Esophagus muscularis mucosa (tissue), 4 donors: ENCODE measurements at regions not wholly inside any gene's neighbourhood (a gene's known extent, or its start where the extent isn't known, plus 50 kb on each side); places are given as distances from the start of the nearest gene placed in this dataset.

Source experiments
- CTCF ChIP-seq, 3 experiments: fragments of 200-600 bp in 2 of 3; fragments of 450-650 bp in 1 of 3; sonication (generic) in 2 of 3; IDR thresholded peaks; one replicate each; pipeline ENCODE4 v1.5.1; 2017 to 2019; ENCODE audit warnings: antibody characterized with exemption in 3 of 3, mild to moderate bottlenecking in 2 of 3, moderate library complexity in 1 of 3
- EP300 ChIP-seq: sonication (generic); formaldehyde crosslinking; IDR thresholded peaks from one replicate; pipeline ENCODE4 v1.6.1; 2017; ENCODE audit warnings: antibody characterized with exemption
- POLR2A ChIP-seq: fragments of 450-650 bp; IDR thresholded peaks from one replicate; pipeline ENCODE4 v1.6.1; 2017; ENCODE audit warnings: antibody characterized with exemption, moderate library complexity, mild to moderate bottlenecking, low read depth
- POLR2AphosphoS5 ChIP-seq, 2 donors: sonication (generic); formaldehyde crosslinking; IDR thresholded peaks; one replicate each; pipeline ENCODE4 v1.6.1; 2017; ENCODE audit warnings: antibody characterized with exemption in 2 of 2

GRCh38 chr2:64402876-64403275 is 51.1 kb upstream of the LGALSL start:
- TF ChIP-seq CTCF (IDR thresholded peaks at IDR 0.05): no peak
- no peak for TF ChIP-seq POLR2A
- TF ChIP-seq EP300: no peak
- no peak for TF ChIP-seq POLR2AphosphoS5 (IDR thresholded peaks at IDR 0.05)
